GM19452 (cell line): ENCODE measurements at regions not wholly inside any gene's neighbourhood (a gene's known extent, or its start where the extent isn't known, plus 50 kb on each side); places are given as distances from the start of the nearest gene placed in this dataset.

ENCODE experiments used
- ATAC-seq: cut with Tn5 transposase; IDR thresholded peaks from one replicate; pipeline ENCODE4 v1.9.1; 2021; ENCODE audit not compliant: unreplicated experiment

- no peak for ATAC-seq
These were observed 100.1 kb downstream of the HRH4 start for GRCh38 chr18:24560511-24560981.

GRCh38 chr18:24561369-24561965, 101.0 kb downstream of the HRH4 start:
- no peak for ATAC-seq

- ATAC-seq, result no peak
These were observed 106.8 kb downstream of the HRH4 start for GRCh38 chr18:24567199-24567598.

- no peak for ATAC-seq
These were observed 110.3 kb downstream of the HRH4 start for GRCh38 chr18:24570716-24571115.

GRCh38 chr18:24582771-24583170, 122.3 kb downstream of the HRH4 start:
- ATAC-seq, result no peak

GRCh38 chr18:24584205-24584604, 123.8 kb downstream of the HRH4 start:
- no peak for ATAC-seq

- ATAC-seq, result no peak
These were observed 124.4 kb downstream of the HRH4 start for GRCh38 chr18:24584813-24585212.

GRCh38 chr18:24585996-24586566, 125.6 kb downstream of the HRH4 start:
- no peak for ATAC-seq

GRCh38 chr18:24586662-24587360, 126.4 kb downstream of the HRH4 start:
- ATAC-seq, result no peak

GRCh38 chr18:24588440-24588839, 128.0 kb downstream of the HRH4 start:
- no peak for ATAC-seq

- no peak for ATAC-seq
These were observed 130.5 kb downstream of the HRH4 start for GRCh38 chr18:24590946-24591345.

GRCh38 chr18:24593401-24593800, 133.0 kb downstream of the HRH4 start:
- ATAC-seq, result no peak

GRCh38 chr18:24593886-24594285, 133.4 kb downstream of the HRH4 start:
- ATAC-seq, result no peak

GRCh38 chr18:24595561-24596031, 135.2 kb downstream of the HRH4 start:
- ATAC-seq, result no peak

- no peak for ATAC-seq
These were observed 139.7 kb downstream of the HRH4 start for GRCh38 chr18:24600076-24600654.

GRCh38 chr18:24601585-24601984, 141.1 kb downstream of the HRH4 start:
- ATAC-seq, result no peak

- ATAC-seq, result no peak
These were observed 141.8 kb downstream of the HRH4 start for GRCh38 chr18:24602201-24602600.

- no peak for ATAC-seq
These were observed 142.7 kb downstream of the HRH4 start for GRCh38 chr18:24603151-24603550.

- ATAC-seq, result no peak
These were observed 145.0 kb downstream of the HRH4 start for GRCh38 chr18:24605444-24605843.

- ATAC-seq, result no peak
These were observed 148.8 kb downstream of the HRH4 start for GRCh38 chr18:24609254-24609653.

- no peak for ATAC-seq
These were observed 150.6 kb downstream of the HRH4 start for GRCh38 chr18:24611075-24611474.
